ENCODE measurements at regions not wholly inside any gene's neighbourhood (a gene's known extent, or its start where the extent isn't known, plus 50 kb on each side); places are given as distances from the start of the nearest gene placed in this dataset.

DNA sequence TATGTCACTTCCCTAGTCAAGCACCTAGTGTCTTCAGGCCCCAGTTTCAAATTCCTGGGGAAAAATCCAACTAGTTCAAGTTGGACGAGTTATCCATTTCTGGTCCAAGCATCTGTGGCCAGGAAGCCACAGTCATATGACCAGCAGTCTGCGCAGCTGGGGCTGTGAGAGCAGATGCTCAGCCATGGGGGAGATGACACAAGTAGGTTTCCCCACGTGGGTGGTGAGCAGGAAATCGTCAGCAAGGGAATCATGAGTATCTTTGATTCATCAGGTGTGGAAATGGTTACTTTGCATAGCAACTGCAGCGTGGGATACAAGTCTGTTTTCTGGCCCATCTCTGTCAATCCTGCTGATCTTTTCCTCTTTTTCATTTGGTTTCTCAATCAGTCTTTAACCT is 185.3 kb downstream of the C11orf91 start:
- TF ChIP-seq, protein P1, sequence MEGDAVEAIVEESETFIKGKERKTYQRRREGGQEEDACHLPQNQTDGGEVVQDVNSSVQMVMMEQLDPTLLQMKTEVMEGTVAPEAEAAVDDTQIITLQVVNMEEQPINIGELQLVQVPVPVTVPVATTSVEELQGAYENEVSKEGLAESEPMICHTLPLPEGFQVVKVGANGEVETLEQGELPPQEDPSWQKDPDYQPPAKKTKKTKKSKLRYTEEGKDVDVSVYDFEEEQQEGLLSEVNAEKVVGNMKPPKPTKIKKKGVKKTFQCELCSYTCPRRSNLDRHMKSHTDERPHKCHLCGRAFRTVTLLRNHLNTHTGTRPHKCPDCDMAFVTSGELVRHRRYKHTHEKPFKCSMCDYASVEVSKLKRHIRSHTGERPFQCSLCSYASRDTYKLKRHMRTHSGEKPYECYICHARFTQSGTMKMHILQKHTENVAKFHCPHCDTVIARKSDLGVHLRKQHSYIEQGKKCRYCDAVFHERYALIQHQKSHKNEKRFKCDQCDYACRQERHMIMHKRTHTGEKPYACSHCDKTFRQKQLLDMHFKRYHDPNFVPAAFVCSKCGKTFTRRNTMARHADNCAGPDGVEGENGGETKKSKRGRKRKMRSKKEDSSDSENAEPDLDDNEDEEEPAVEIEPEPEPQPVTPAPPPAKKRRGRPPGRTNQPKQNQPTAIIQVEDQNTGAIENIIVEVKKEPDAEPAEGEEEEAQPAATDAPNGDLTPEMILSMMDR (IDR thresholded peaks at IDR 0.05) = no peak
- TF ChIP-seq POLR2A (IDR thresholded peaks at IDR 0.05) = no peak

Measured in uterus (tissue), 2 donors.